Spinal cord (tissue), 9 donors: ENCODE measurements at regions not wholly inside any gene's neighbourhood (a gene's known extent, or its start where the extent isn't known, plus 50 kb on each side); places are given as distances from the start of the nearest gene placed in this dataset.

Source experiments
- DNase-seq, 6 donors: peaks; one replicate each; pipeline versions ENCODE4 v3.0.0 to v3.0.0-alpha.2; 2013 to 2015; ENCODE audit warnings: low spot score in 6 of 6, low read depth in 4 of 6
- H3K27ac ChIP-seq: one replicate; pipeline ENCODE4 v1.5.1; 2013; ENCODE audit warnings: low read depth, low read length, control low read depth
- H3K27me3 ChIP-seq: one replicate; pipeline ENCODE4 v1.6.1; 2013; ENCODE audit warnings: low read length; ENCODE audit not compliant: control insufficient read depth, insufficient read depth
- H3K36me3 ChIP-seq: one replicate; pipeline ENCODE4 v1.6.1; 2013; ENCODE audit warnings: low read length; ENCODE audit not compliant: control insufficient read depth, insufficient read depth
- H3K4me1 ChIP-seq: one replicate; pipeline ENCODE4 v1.6.1; 2013; ENCODE audit warnings: low read length; ENCODE audit not compliant: control insufficient read depth, insufficient read depth
- H3K4me3 ChIP-seq: one replicate; pipeline ENCODE4 v1.5.1; 2013; ENCODE audit warnings: low read depth, low read length, control low read depth
- H3K9me3 ChIP-seq: one replicate; pipeline ENCODE4 v1.6.1; 2013; ENCODE audit warnings: low read length; ENCODE audit not compliant: control insufficient read depth, insufficient read depth
- WGBS: methylation state at CpG from one replicate; pipeline ENCODE4 v1.1.5; 2013; ENCODE audit warnings: missing lambda C conversion rate; ENCODE audit not compliant: insufficient coverage; 5-methylcytosine and 5-hydroxymethylcytosine counted together
- donor health status: healthy.

GRCh38 chr14:101328412-101329028, 232.8 kb upstream of the DIO3 start:
- Histone ChIP-seq H3K4me1 (peaks cover 4% of the 10 kb centered on the region), H3K27me3 (no peaks in the 10 kb centered on the region), H3K4me3 (no peak overlapping the region), H3K27ac (no peak overlapping the region), H3K36me3 (no peaks in the 10 kb centered on the region), H3K9me3 (no peaks in the 10 kb centered on the region)
- WGBS = 77% methylated on average over 8 of the region's 10 CpGs
- DNase-seq = peak in 1 of 6 donors; percentile 11

GRCh38 chr14:101330416-101331140, 230.7 kb upstream of the DIO3 start:
- Histone ChIP-seq H3K27me3 (no peaks in the 10 kb centered on the region), H3K36me3 (no peaks in the 10 kb centered on the region), H3K4me3 (no peak overlapping the region), H3K4me1 (peaks cover 23% of the 10 kb centered on the region), H3K27ac (no peak overlapping the region), H3K9me3 (no peaks in the 10 kb centered on the region)
- DNase-seq = no peak
- WGBS = 94% methylated on average over 11 of the region's 22 CpGs

GRCh38 chr14:101331141-101331525, 230.2 kb upstream of the DIO3 start:
- Histone ChIP-seq H3K27ac (no peak overlapping the region), H3K4me3 (no peak overlapping the region), H3K27me3 (no peaks in the 10 kb centered on the region), H3K4me1 (peaks cover 23% of the 10 kb centered on the region), H3K36me3 (no peaks in the 10 kb centered on the region), H3K9me3 (no peaks in the 10 kb centered on the region)
- 92% methylated on average over 8 of the region's 10 CpGs for WGBS
- DNase-seq = no peak

- no peak overlapping the region for H3K4me3 ChIP-seq
- DNase-seq = no peak
- WGBS = 98% methylated on average over 3 of the region's 6 CpGs
- no peaks in the 10 kb centered on the region for H3K36me3 ChIP-seq
- no peak overlapping the region for H3K27ac ChIP-seq
- H3K27me3 ChIP-seq = no peaks in the 10 kb centered on the region
- peaks cover 23% of the 10 kb centered on the region for H3K4me1 ChIP-seq
- H3K9me3 ChIP-seq = no peaks in the 10 kb centered on the region
Measured at GRCh38 chr14:101331661-101332169, 229.6 kb upstream of the DIO3 start.

GRCh38 chr14:101332281-101332680, 229.0 kb upstream of the DIO3 start:
- Histone ChIP-seq H3K4me1 (peaks cover 25% of the 10 kb centered on the region), H3K36me3 (no peaks in the 10 kb centered on the region), H3K9me3 (no peaks in the 10 kb centered on the region), H3K4me3 (no peak overlapping the region), H3K27ac (no peak overlapping the region), H3K27me3 (no peaks in the 10 kb centered on the region)
- no peak for DNase-seq
- 94% methylated on average over 3 of the region's 8 CpGs for WGBS

GRCh38 chr14:101333335-101334280, 227.7 kb upstream of the DIO3 start:
- H3K36me3 ChIP-seq = no peaks in the 10 kb centered on the region
- peaks cover 25% of the 10 kb centered on the region for H3K4me1 ChIP-seq
- no peaks in the 10 kb centered on the region for H3K9me3 ChIP-seq
- WGBS = 57% methylated on average over 16 of the region's 20 CpGs
- H3K4me3 ChIP-seq = no peak overlapping the region
- DNase-seq = peak in 2 of 6 donors; percentile 60 to 70
- no peak overlapping the region for H3K27ac ChIP-seq
- H3K27me3 ChIP-seq = no peaks in the 10 kb centered on the region

GRCh38 chr14:101334656-101335055, 226.6 kb upstream of the DIO3 start:
- no peaks in the 10 kb centered on the region for H3K36me3 ChIP-seq
- WGBS = 65% methylated on average over 4 of the region's 9 CpGs
- DNase-seq = no peak
- H3K4me3 ChIP-seq = no peak overlapping the region
- no peaks in the 10 kb centered on the region for H3K9me3 ChIP-seq
- H3K27me3 ChIP-seq = no peaks in the 10 kb centered on the region
- H3K27ac ChIP-seq = no peak overlapping the region
- peaks cover 25% of the 10 kb centered on the region for H3K4me1 ChIP-seq

GRCh38 chr14:101335061-101335661, 226.1 kb upstream of the DIO3 start:
- peak in 3 of 6 donors; percentile 25 to 82 (median 65) for DNase-seq
- no peaks in the 10 kb centered on the region for H3K36me3 ChIP-seq
- no peaks in the 10 kb centered on the region for H3K27me3 ChIP-seq
- no peaks in the 10 kb centered on the region for H3K9me3 ChIP-seq
- H3K4me3 ChIP-seq = no peak overlapping the region
- WGBS = 49% methylated on average over 4 of the region's 13 CpGs
- no peak overlapping the region for H3K27ac ChIP-seq
- peaks cover 25% of the 10 kb centered on the region for H3K4me1 ChIP-seq

- DNase-seq = peak in 1 of 6 donors; percentile 69
- H3K36me3 ChIP-seq = no peaks in the 10 kb centered on the region
- H3K27me3 ChIP-seq = no peaks in the 10 kb centered on the region
- no peaks in the 10 kb centered on the region for H3K9me3 ChIP-seq
- H3K4me3 ChIP-seq = no peak overlapping the region
- H3K4me1 ChIP-seq = peaks cover 25% of the 10 kb centered on the region
- H3K27ac ChIP-seq = no peak overlapping the region
Measured at GRCh38 chr14:101336183-101336582, 225.1 kb upstream of the DIO3 start.
